H1 (cell line): ENCODE measurements at regions not wholly inside any gene's neighbourhood (a gene's known extent, or its start where the extent isn't known, plus 50 kb on each side); places are given as distances from the start of the nearest gene placed in this dataset.

Source experiments
- PHF8 ChIP-seq: fragments of 200-600 bp; sonication (generic); conservative IDR thresholded peaks from 2 replicates; pipeline ENCODE4 v1.7.1; 2012; ENCODE audit warnings: low read depth, mild to moderate bottlenecking, inconsistent platforms, low read length, moderate library complexity
- POLR2A ChIP-seq, 2 experiments: IDR thresholded peaks; 1 replicate in 1 of 2; 2 replicates in 1 of 2; pipeline ENCODE4 v1.6.1; 2011; ENCODE audit warnings: low read depth in 2 of 2, low read length in 2 of 2, mild to moderate bottlenecking in 2 of 2; ENCODE audit errors: control extremely low read depth in 1 of 2
- TF ChIP-seq, protein P1 (sequence below), 3 experiments: IDR thresholded peaks; 1 replicate in 2 of 3; 2 replicates in 1 of 3; pipeline versions ENCODE4 v1.5.1 to v1.6.1; 2011; ENCODE audit warnings: low read length in 3 of 3, mild to moderate bottlenecking in 3 of 3, inconsistent platforms in 2 of 3, low read depth in 1 of 3, moderate library complexity in 1 of 3; ENCODE audit not compliant: insufficient read depth in 1 of 3; ENCODE audit errors: control extremely low read depth in 1 of 3

DNA sequence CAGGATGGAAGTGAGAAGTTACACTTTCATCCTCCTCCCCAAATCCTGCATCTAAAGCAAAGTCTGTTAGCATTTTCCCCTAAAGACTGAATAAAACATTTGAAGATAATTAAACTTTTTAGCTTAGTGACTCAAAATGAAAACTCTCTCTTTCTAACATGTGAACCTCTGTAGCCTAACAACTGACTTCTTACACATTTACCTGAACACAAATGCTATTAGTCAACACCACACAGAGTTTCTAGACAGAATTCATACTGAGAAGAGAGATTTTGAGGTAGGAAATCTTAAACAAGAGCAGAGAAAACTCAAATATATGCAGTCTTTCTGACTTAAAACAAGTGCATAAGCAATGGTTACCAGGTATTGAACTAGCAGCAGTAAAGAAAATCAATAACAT is 149.9 kb upstream of the SMLR1 start:
- TF ChIP-seq, protein P1, sequence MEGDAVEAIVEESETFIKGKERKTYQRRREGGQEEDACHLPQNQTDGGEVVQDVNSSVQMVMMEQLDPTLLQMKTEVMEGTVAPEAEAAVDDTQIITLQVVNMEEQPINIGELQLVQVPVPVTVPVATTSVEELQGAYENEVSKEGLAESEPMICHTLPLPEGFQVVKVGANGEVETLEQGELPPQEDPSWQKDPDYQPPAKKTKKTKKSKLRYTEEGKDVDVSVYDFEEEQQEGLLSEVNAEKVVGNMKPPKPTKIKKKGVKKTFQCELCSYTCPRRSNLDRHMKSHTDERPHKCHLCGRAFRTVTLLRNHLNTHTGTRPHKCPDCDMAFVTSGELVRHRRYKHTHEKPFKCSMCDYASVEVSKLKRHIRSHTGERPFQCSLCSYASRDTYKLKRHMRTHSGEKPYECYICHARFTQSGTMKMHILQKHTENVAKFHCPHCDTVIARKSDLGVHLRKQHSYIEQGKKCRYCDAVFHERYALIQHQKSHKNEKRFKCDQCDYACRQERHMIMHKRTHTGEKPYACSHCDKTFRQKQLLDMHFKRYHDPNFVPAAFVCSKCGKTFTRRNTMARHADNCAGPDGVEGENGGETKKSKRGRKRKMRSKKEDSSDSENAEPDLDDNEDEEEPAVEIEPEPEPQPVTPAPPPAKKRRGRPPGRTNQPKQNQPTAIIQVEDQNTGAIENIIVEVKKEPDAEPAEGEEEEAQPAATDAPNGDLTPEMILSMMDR (IDR thresholded peaks at IDR 0.05; ENCODE audit: control extremely low read depth in 1 of 3, insufficient read depth in 1 of 3, low read depth in 1 of 3, low read length in 3 of 3), result no peak
- TF ChIP-seq PHF8 (no peak), POLR2A (IDR thresholded peaks at IDR 0.05; ENCODE audit: control extremely low read depth in 1 of 2, low read depth in 2 of 2, low read length in 2 of 2) (no peak)
